K562 (cell line): ENCODE measurements at regions not wholly inside any gene's neighbourhood (a gene's known extent, or its start where the extent isn't known, plus 50 kb on each side); places are given as distances from the start of the nearest gene placed in this dataset.
A peak's percentile ranks its signal among the peaks of the same experiment; 100 is the strongest.

ENCODE experiments used
- ATAC-seq: fragments of 200-7000 bp; cut with Tn5 transposase; 3 replicates; pipeline ENCODE4 v1.9.1; 2020; ENCODE audit warnings: moderate library complexity
- BruUV-seq: library from RNA; stranded (reverse); fragments of 400-500 nt; replicated peaks from 2 replicates; lab custom pipeline; 2021; lab: Mats Ljungman, UMichigan
- CTCF ChIA-PET: fragments of 300-600 bp; formaldehyde crosslinking; extraction: SDS; loops from one replicate; lab custom pipeline; 2021; ENCODE audit warnings: low intra/inter-chr PET ratio; lab: Yijun Ruan, JAX
- POLR2A ChIA-PET: fragments of 300-600, 350-650 bp; sonication (Branson Sonifier 250); formaldehyde crosslinking; extraction: SDS; loops from one replicate; lab custom pipeline; 2021; ENCODE audit warnings: antibody characterized with exemption, inconsistent platforms; lab: Yijun Ruan, JAX
- DNase-seq, 4 experiments: peaks; one replicate each; pipeline versions ENCODE4 v3.0.0 to v3.0.0-alpha.2; 2011 to 2018; ENCODE audit warnings: low spot score in 3 of 4, mixed read lengths in 3 of 4; ENCODE audit errors: extremely low read depth in 1 of 4
- FAIRE-seq: peaks from 2 replicates; lab custom pipeline; 2011; peaks lifted over from hg19 to GRCh38; lab: Jason Lieb, UNC
- H2AFZ ChIP-seq: 2 replicates; pipeline ENCODE4 v1.6.0; 2011; ENCODE audit warnings: low read depth, low read length, control low read depth, inconsistent platforms
- H3K27ac ChIP-seq: fragments of 200-600 bp; 3 replicates; pipeline ENCODE4 v1.8.0; 2011; ENCODE audit warnings: low read depth, mild to moderate bottlenecking, control low read depth, inconsistent platforms, low read length, moderate library complexity, mixed read lengths; ENCODE audit errors: extremely low read depth
- H3K27me3 ChIP-seq, 2 experiments: fragments of 300-600 bp in 1 of 2; 2 replicates in 1 of 2; 3 replicates in 1 of 2; pipeline versions ENCODE4 v1.6.0 to v1.8.0; 2011; ENCODE audit warnings: inconsistent platforms in 2 of 2, low read length in 2 of 2, mild to moderate bottlenecking in 1 of 2, mixed read lengths in 1 of 2, moderate library complexity in 1 of 2; ENCODE audit not compliant: control insufficient read depth in 2 of 2, insufficient read depth in 2 of 2
- H3K36me3 ChIP-seq: fragments of 300-600 bp; 3 replicates; pipeline ENCODE4 v1.8.0; 2011; ENCODE audit warnings: mild to moderate bottlenecking, low read length, inconsistent platforms; ENCODE audit not compliant: control insufficient read depth, insufficient read depth
- H3K4me1 ChIP-seq, 2 experiments: fragments of 200-600 bp in 1 of 2; replicated peaks in 1 of 2; 2 replicates in 1 of 2; 3 replicates in 1 of 2; pipeline versions ENCODE4 v1.5.1 to v1.8.0; 2011; ENCODE audit warnings: inconsistent platforms in 2 of 2, low read length in 2 of 2, mild to moderate bottlenecking in 1 of 2, mixed read lengths in 1 of 2, moderate library complexity in 1 of 2; ENCODE audit not compliant: control insufficient read depth in 2 of 2, insufficient read depth in 2 of 2
- H3K4me2 ChIP-seq: 2 replicates; pipeline ENCODE4 v1.6.1; 2011; ENCODE audit warnings: low read length, control low read depth, inconsistent platforms, mixed read lengths; ENCODE audit not compliant: insufficient read depth
- H3K4me3 ChIP-seq: fragments of 200-600 bp; sonication (generic), shearing (Covaris generic); 2 replicates; pipeline ENCODE4 v1.5.1; 2016; ENCODE audit warnings: control low read depth, inconsistent platforms
- H3K79me2 ChIP-seq: fragments of 200-600 bp; 3 replicates; pipeline ENCODE4 v1.8.0; 2011; ENCODE audit warnings: low read length, inconsistent platforms; ENCODE audit not compliant: control insufficient read depth, insufficient read depth
- H3K9ac ChIP-seq, 2 experiments: 2 replicates each; pipeline versions ENCODE4 v1.6.0 to v1.6.1; 2011; ENCODE audit warnings: low read depth in 2 of 2, low read length in 2 of 2, control low read depth in 1 of 2, inconsistent platforms in 1 of 2, mild to moderate bottlenecking in 1 of 2, mixed read lengths in 1 of 2; ENCODE audit not compliant: insufficient read depth in 1 of 2
- H3K9me1 ChIP-seq: one replicate; pipeline ENCODE4 v1.6.0; 2011; ENCODE audit warnings: inconsistent platforms, mild to moderate bottlenecking, low read length, moderate library complexity; ENCODE audit not compliant: control insufficient read depth, insufficient read depth
- H3K9me3 ChIP-seq: replicated peaks from 2 replicates; pipeline ENCODE4 v1.5.1; 2011; ENCODE audit warnings: low read depth, low read length, inconsistent platforms; ENCODE audit not compliant: control insufficient read depth, insufficient read depth
- H4K20me1 ChIP-seq: replicated peaks from 2 replicates; pipeline ENCODE4 v1.6.1; 2011; ENCODE audit warnings: low read length, inconsistent platforms, mixed read lengths; ENCODE audit not compliant: control insufficient read depth, insufficient read depth
- CREBBP ChIP-seq: IDR thresholded peaks from one replicate; pipeline ENCODE4 v1.6.1; 2012; ENCODE audit warnings: low read depth, mild to moderate bottlenecking, control low read depth, inconsistent platforms, low read length
- NR2C2 ChIP-seq, 2 experiments: fragments of 200-800 bp in 1 of 2; sonication (Bioruptor generic) in 1 of 2; sonication (generic) in 1 of 2; formaldehyde crosslinking in 1 of 2; IDR thresholded peaks; 2 replicates each; pipeline versions ENCODE4 v1.6.1 to v1.8.0; 2016 to 2022; ENCODE audit warnings: mild to moderate bottlenecking in 1 of 2, missing compliant biosample characterization in 1 of 2, missing genetic modification characterization in 1 of 2, missing genetic modification reagents in 1 of 2
- PHF20 ChIP-seq: fragments of 450-650 bp; IDR thresholded peaks from 2 replicates; pipeline ENCODE4 v1.6.1; 2018; ENCODE audit not compliant: partially characterized antibody
- SAP30 ChIP-seq: fragments of 200-600 bp; sonication (generic); IDR thresholded peaks from 2 replicates; pipeline ENCODE4 v1.6.1; 2012; ENCODE audit warnings: borderline replicate concordance, low read depth, mild to moderate bottlenecking, moderate library complexity, low read length, control low read depth, inconsistent platforms; ENCODE audit not compliant: insufficient read depth, poor library complexity, severe bottlenecking
- SMC3 ChIP-seq: conservative IDR thresholded peaks from 2 replicates; pipeline ENCODE4 v1.6.1; 2011; ENCODE audit warnings: low read depth, low read length, improper control_type of control experiment; ENCODE audit not compliant: insufficient read depth
- ZNF121 ChIP-seq: sonication (generic); formaldehyde crosslinking; conservative IDR thresholded peaks from 2 replicates; pipeline ENCODE4 v1.8.0; 2022; ENCODE audit warnings: missing genetic modification reagents
- ZNF146 ChIP-seq: IDR thresholded peaks from one replicate; pipeline ENCODE4 v1.6.1; 2018; ENCODE audit warnings: missing compliant biosample characterization; ENCODE audit not compliant: unreplicated experiment
- ZNF165 ChIP-seq: fragments of 250-450 bp; sonication (Bioruptor Pico); IDR thresholded peaks from 2 replicates; pipeline ENCODE4 v1.4.0; 2020; ENCODE audit warnings: borderline replicate concordance
- WGBS: fragments of 100-300 bp; shearing (Covaris generic); methylation state at CpG from one replicate; pipeline ENCODE4 v1.1.6; 2016; ENCODE audit warnings: low coverage, mixed read lengths; ENCODE audit not compliant: insufficient coverage; ENCODE audit errors: missing lambda C conversion rate; 5-methylcytosine and 5-hydroxymethylcytosine counted together
- in situ Hi-C: fragments of 300-500 bp; cut with MboI; formaldehyde crosslinking; loops from 4 replicates; pipeline ENCODE4 v1.15.0; 2018; ENCODE audit warnings: inconsistent platforms, mixed read lengths
- intact Hi-C: fragments of 100-400 bp; cut with micrococcal nuclease; formaldehyde crosslinking; loops from 2 replicates; pipeline ENCODE4 v1.14.2; 2022
- TF ChIP-seq, protein P1 (sequence below), 2 experiments: fragments of 450-650 bp; formaldehyde crosslinking in 1 of 2; IDR thresholded peaks; 2 replicates each; pipeline versions ENCODE4 v1.4.0 to v1.6.1; 2014 to 2020; ENCODE audit warnings: mild to moderate bottlenecking in 2 of 2, borderline replicate concordance in 1 of 2, low read depth in 1 of 2
- TF ChIP-seq, protein P2 (sequence below): fragments of 450-650 bp; IDR thresholded peaks from 2 replicates; pipeline ENCODE4 v1.6.1; 2014; ENCODE audit warnings: low read depth, mild to moderate bottlenecking, moderate library complexity, borderline replicate concordance

DNA sequence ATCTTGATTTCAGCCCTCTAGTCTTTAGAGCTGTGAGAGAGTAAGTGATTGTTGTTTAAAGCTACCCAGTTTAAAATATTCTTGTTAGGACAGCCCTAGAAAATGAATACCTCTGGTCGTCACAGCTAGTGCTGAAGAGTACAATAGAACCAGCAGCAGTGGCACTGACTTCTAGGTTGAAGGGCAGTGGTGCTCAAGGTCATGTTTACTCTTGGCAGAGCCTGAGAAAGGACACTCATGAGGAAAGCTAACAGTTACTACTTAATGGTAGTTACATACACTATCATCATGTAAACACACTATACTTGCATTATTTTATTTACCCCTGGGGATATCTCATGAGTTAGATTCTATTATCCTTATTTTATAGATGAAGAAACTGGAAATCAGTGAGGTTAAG lies 323.0 kb downstream of the SH2D4B start:
- POLR2A ChIA-PET = no interaction called here
- no peaks in the 10 kb centered on the region for H3K36me3 ChIP-seq
- DNase-seq (no peak), ATAC-seq (no peak), FAIRE-seq (no peak)
- H3K4me1 ChIP-seq = no peaks in the 10 kb centered on the region
- CTCF ChIA-PET = no interaction called here
- H3K27me3 ChIP-seq = peaks cover 0 to 4% of the 10 kb centered on the region in 2 experiments; a peak in 3 of 5 replicates
- H3K9me3 ChIP-seq = no peaks in the 10 kb centered on the region
- H3K4me3 ChIP-seq = no peak overlapping the region
- H3K4me2 ChIP-seq = no peak overlapping the region
- BruUV-seq = no TSS peak
- H3K9ac ChIP-seq = no peak overlapping the region
- no peaks in the 10 kb centered on the region for H4K20me1 ChIP-seq
- intact Hi-C loops = no loop called here
- H3K79me2 ChIP-seq = no peaks in the 10 kb centered on the region
- in situ Hi-C loops = loop anchor here (5.0 kb wide), 1 partner anchor 158 kb away; no protein-coding TSS in a partner anchor
- peak overlapping the region; percentile 44; the same call in 1 of the 2 replicates for H2AFZ ChIP-seq
- H3K9me1 ChIP-seq = no peaks in the 10 kb centered on the region
- 31% methylated on average over 1 of the region's 1 CpG for WGBS
- no peak overlapping the region for H3K27ac ChIP-seq
- TF ChIP-seq, protein P1, sequence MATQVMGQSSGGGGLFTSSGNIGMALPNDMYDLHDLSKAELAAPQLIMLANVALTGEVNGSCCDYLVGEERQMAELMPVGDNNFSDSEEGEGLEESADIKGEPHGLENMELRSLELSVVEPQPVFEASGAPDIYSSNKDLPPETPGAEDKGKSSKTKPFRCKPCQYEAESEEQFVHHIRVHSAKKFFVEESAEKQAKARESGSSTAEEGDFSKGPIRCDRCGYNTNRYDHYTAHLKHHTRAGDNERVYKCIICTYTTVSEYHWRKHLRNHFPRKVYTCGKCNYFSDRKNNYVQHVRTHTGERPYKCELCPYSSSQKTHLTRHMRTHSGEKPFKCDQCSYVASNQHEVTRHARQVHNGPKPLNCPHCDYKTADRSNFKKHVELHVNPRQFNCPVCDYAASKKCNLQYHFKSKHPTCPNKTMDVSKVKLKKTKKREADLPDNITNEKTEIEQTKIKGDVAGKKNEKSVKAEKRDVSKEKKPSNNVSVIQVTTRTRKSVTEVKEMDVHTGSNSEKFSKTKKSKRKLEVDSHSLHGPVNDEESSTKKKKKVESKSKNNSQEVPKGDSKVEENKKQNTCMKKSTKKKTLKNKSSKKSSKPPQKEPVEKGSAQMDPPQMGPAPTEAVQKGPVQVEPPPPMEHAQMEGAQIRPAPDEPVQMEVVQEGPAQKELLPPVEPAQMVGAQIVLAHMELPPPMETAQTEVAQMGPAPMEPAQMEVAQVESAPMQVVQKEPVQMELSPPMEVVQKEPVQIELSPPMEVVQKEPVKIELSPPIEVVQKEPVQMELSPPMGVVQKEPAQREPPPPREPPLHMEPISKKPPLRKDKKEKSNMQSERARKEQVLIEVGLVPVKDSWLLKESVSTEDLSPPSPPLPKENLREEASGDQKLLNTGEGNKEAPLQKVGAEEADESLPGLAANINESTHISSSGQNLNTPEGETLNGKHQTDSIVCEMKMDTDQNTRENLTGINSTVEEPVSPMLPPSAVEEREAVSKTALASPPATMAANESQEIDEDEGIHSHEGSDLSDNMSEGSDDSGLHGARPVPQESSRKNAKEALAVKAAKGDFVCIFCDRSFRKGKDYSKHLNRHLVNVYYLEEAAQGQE (IDR thresholded peaks at IDR 0.05; ENCODE audit: borderline replicate concordance) = no peak
- TF ChIP-seq, protein P1 (CRISPR knock-in tag; IDR thresholded peaks at IDR 0.05; ENCODE audit: low read depth) = no peak
- no peak for TF ChIP-seq ZNF146 (CRISPR knock-in tag)
- no peak for TF ChIP-seq SMC3
- no peak for TF ChIP-seq ZNF121
- no peak for TF ChIP-seq CREBBP
- TF ChIP-seq PHF20 = no peak
- TF ChIP-seq, protein P2, sequence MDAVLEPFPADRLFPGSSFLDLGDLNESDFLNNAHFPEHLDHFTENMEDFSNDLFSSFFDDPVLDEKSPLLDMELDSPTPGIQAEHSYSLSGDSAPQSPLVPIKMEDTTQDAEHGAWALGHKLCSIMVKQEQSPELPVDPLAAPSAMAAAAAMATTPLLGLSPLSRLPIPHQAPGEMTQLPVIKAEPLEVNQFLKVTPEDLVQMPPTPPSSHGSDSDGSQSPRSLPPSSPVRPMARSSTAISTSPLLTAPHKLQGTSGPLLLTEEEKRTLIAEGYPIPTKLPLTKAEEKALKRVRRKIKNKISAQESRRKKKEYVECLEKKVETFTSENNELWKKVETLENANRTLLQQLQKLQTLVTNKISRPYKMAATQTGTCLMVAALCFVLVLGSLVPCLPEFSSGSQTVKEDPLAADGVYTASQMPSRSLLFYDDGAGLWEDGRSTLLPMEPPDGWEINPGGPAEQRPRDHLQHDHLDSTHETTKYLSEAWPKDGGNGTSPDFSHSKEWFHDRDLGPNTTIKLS = no peak
- no peak for TF ChIP-seq ZNF165 (CRISPR knock-in tag)
- TF ChIP-seq SAP30 = no peak
- TF ChIP-seq NR2C2 (CRISPR knock-in tag; IDR thresholded peaks at IDR 0.05) = no peak
- TF ChIP-seq NR2C2 (tag; IDR thresholded peaks at IDR 0.05) = no peak
